Left colon (tissue), 2 donors: ENCODE measurements at regions not wholly inside any gene's neighbourhood (a gene's known extent, or its start where the extent isn't known, plus 50 kb on each side); places are given as distances from the start of the nearest gene placed in this dataset.

Experiments used
- ATAC-seq: fragments of 200-7000 bp; cut with Tn5 transposase; one replicate; pipeline ENCODE4 v1.9.1; 2020; ENCODE audit warnings: mild to moderate bottlenecking, moderate library complexity
- DNase-seq, 2 donors: peaks; one replicate each; pipeline ENCODE4 v3.0.0-alpha.2; 2020
- intact Hi-C, 2 donors: fragments of 100-400 bp; cut with DNase I in 1 of 2; cut with micrococcal nuclease in 1 of 2; formaldehyde crosslinking; loops; one replicate each; pipeline versions ENCODE4 v1.11.2 to v1.14.0; 2022; cut with DNase I, micrococcal nuclease
- donor health status: DM: no; HTN: no; CAD: no.
- donor health status: DM: yes; HTN: yes; CAD: no.

GRCh38 chr11:116099541-116099940 lies 595.3 kb upstream of the CADM1 start:
- ATAC-seq: no peak
- intact Hi-C loops: no loop called here

GRCh38 chr11:116096272-116096995 lies 592.2 kb upstream of the CADM1 start:
- intact Hi-C loops: no loop called here
- ATAC-seq (no peak), DNase-seq (no peak)

More at GRCh38 chr11:116099541-116099940, 595.3 kb upstream of the CADM1 start:
- DNase-seq: no peak

- no peak for ATAC-seq
- intact Hi-C loops: no loop called here
- no peak for DNase-seq
Measured at GRCh38 chr11:116093481-116094270, 589.5 kb upstream of the CADM1 start.

GRCh38 chr11:116093065-116093464 lies 588.9 kb upstream of the CADM1 start:
- no peak for ATAC-seq
- intact Hi-C loops: no loop called here
- DNase-seq: no peak

GRCh38 chr11:116086426-116086825 lies 582.2 kb upstream of the CADM1 start:
- intact Hi-C loops: no loop called here
- ATAC-seq (peak; percentile 74), DNase-seq (no peak)

- DNase-seq: no peak
- intact Hi-C loops: no loop called here
- ATAC-seq: no peak
Measured at GRCh38 chr11:116085031-116085635, 580.9 kb upstream of the CADM1 start.

- intact Hi-C loops: no loop called here
- no peak for ATAC-seq
- DNase-seq: no peak
Measured at GRCh38 chr11:116084511-116084910, 580.3 kb upstream of the CADM1 start.

- DNase-seq: no peak
- intact Hi-C loops: no loop called here
- ATAC-seq: no peak
Measured at GRCh38 chr11:116082256-116082655, 578.0 kb upstream of the CADM1 start.

GRCh38 chr11:116079580-116079979 lies 575.4 kb upstream of the CADM1 start:
- DNase-seq (no peak), ATAC-seq (no peak)
- intact Hi-C loops: no loop called here

- intact Hi-C loops: no loop called here
- no peak for ATAC-seq
- DNase-seq: no peak
Measured at GRCh38 chr11:116078101-116078591, 573.9 kb upstream of the CADM1 start.

GRCh38 chr11:116077092-116077491 lies 572.9 kb upstream of the CADM1 start:
- DNase-seq: no peak
- intact Hi-C loops: no loop called here
- no peak for ATAC-seq

GRCh38 chr11:116073854-116074837 lies 569.9 kb upstream of the CADM1 start:
- DNase-seq (no peak), ATAC-seq (peak; percentile 64)
- intact Hi-C loops: no loop called here

GRCh38 chr11:116072601-116073410 lies 568.6 kb upstream of the CADM1 start:
- ATAC-seq (no peak), DNase-seq (no peak)
- intact Hi-C loops: no loop called here

GRCh38 chr11:116072133-116072532 lies 567.9 kb upstream of the CADM1 start:
- intact Hi-C loops: no loop called here
- DNase-seq (no peak), ATAC-seq (no peak)

- ATAC-seq (no peak), DNase-seq (no peak)
- intact Hi-C loops: no loop called here
Measured at GRCh38 chr11:116071241-116071640, 567.0 kb upstream of the CADM1 start.

GRCh38 chr11:116070520-116070919 lies 566.3 kb upstream of the CADM1 start:
- DNase-seq (no peak), ATAC-seq (no peak)
- intact Hi-C loops: no loop called here

GRCh38 chr11:116066777-116067176 lies 562.6 kb upstream of the CADM1 start:
- DNase-seq: no peak
- ATAC-seq: no peak
- intact Hi-C loops: no loop called here

- no peak for DNase-seq
- intact Hi-C loops: no loop called here
- no peak for ATAC-seq
Measured at GRCh38 chr11:116065986-116066385, 561.8 kb upstream of the CADM1 start.
